Heart right ventricle (tissue), 16 donors: ENCODE measurements at regions not wholly inside any gene's neighbourhood (a gene's known extent, or its start where the extent isn't known, plus 50 kb on each side); places are given as distances from the start of the nearest gene placed in this dataset.
"Not testable (repeated sequence)": the region's sequence is repeated elsewhere in the genome, so short reads cannot be mapped to it uniquely, and the experiment has no call there.

Experiments used
- ATAC-seq, 8 donors: fragments of 200-7000 bp; cut with Tn5 transposase; one replicate each; pipeline ENCODE4 v1.9.1; 2020; ENCODE audit warnings: mild to moderate bottlenecking in 8 of 8, moderate library complexity in 8 of 8, moderate number of reproducible peaks in 1 of 8
- DNase-seq, 2 donors: peaks; one replicate each; pipeline ENCODE4 v3.0.0-alpha.2; 2020
- H3K27ac ChIP-seq, 10 donors: fragments of 200-600 bp; sonication (generic) in 2 of 10; one replicate each; pipeline versions ENCODE4 v1.5.0 to v1.8.0; 2020 to 2022; ENCODE audit warnings: mild to moderate bottlenecking in 3 of 10
- H3K27me3 ChIP-seq, 7 donors: fragments of 200-600 bp; one replicate each; pipeline ENCODE4 v1.8.0; 2021 to 2022; ENCODE audit warnings: mild to moderate bottlenecking in 2 of 7
- H3K36me3 ChIP-seq, 9 donors: fragments of 200-600 bp; sonication (generic) in 1 of 9; one replicate each; pipeline versions ENCODE4 v1.5.0 to v1.8.0; 2020 to 2022; ENCODE audit warnings: mild to moderate bottlenecking in 2 of 9
- H3K4me1 ChIP-seq, 9 donors: fragments of 200-600 bp; sonication (generic) in 1 of 9; one replicate each; pipeline versions ENCODE4 v1.5.0 to v1.8.0; 2020 to 2022; ENCODE audit warnings: mild to moderate bottlenecking in 4 of 9
- H3K4me3 ChIP-seq, 10 donors: fragments of 200-600 bp; sonication (generic) in 2 of 10; one replicate each; pipeline versions ENCODE4 v1.5.0 to v1.8.0; 2020 to 2022; ENCODE audit warnings: mild to moderate bottlenecking in 7 of 10, moderate library complexity in 2 of 10
- H3K9me3 ChIP-seq, 11 donors: fragments of 200-600 bp in 10 of 11; sonication (generic) in 2 of 11; one replicate each; pipeline versions ENCODE4 v1.5.0 to v1.8.0; 2013 to 2022; ENCODE audit warnings: mild to moderate bottlenecking in 2 of 11, control low read depth in 1 of 11, moderate library complexity in 1 of 11
- CTCF ChIP-seq, 9 donors: fragments of 200-600 bp; sonication (generic) in 2 of 9; IDR thresholded peaks; one replicate each; pipeline versions ENCODE4 v1.5.0 to v1.8.0; 2021 to 2022; ENCODE audit warnings: antibody characterized with exemption in 9 of 9, mild to moderate bottlenecking in 5 of 9, moderate library complexity in 1 of 9
- WGBS, 2 donors: extraction: QIAGEN DNeasy Blood & Tissue Kit; methylation state at CpG; one replicate each; pipeline ENCODE4 v1.1.7; 2013; ENCODE audit warnings: inconsistent platforms in 1 of 2; 5-methylcytosine and 5-hydroxymethylcytosine counted together
- intact Hi-C, 10 donors: fragments of 100-400 bp; cut with DNase I; formaldehyde crosslinking; loops; one replicate each; pipeline versions ENCODE4 v1.11.1 to v1.14.2; 2022
- donor health status: Arrhythmogenic right ventricular cardiomyopathy.
- donor health status: ischemic (EF 13 %, LVEDD 7.1; RV severe dilation, severe dysfunction).
- donor health status: healthy with polysubstance abuse.
- donor health status: DM: no; HTN: yes; CAD: no.
- donor health status: DM: no; HTN: no; CAD: no.
- donor health status: ischemic (EF 25% LVEDD 6.9; RV normal size, moderate dysfunction).
- donor health status: ischemic (EF 25% LVEDD 5.7; RV mildly dilated, moderate dysfunction).
- donor health status: healthy.
- donor health status: DM: yes; HTN: yes; CAD: no.
- donor health status: Ischemic cardiomyopathy.
- donor health status: ischemic (EF 35%, LVEDD 5.7; RV mildly dilated, moderate dysfunction).
- donor health status: nonischemic (EF 11% LVEDD 7.7; RV severe dilation, severe dysfunction).
- donor health status: DM: yes; HTN: yes; CAD: no.
- donor health status: PGD.
- donor health status: ischemic (EF 29% LVEDD 5.4; RV normal size, mild dysfunction).
- donor health status: nonischemic (EF 23%, LVEDD 6.1; RV moderate dilation, normal function).

GRCh38 chrX:19225909-19226308 lies 103.6 kb upstream of the ADGRG2 start:
- WGBS, 2 donors = 51 to 53% methylated on average over 7 of the region's 7 CpGs
- Histone ChIP-seq H3K4me1 (no peaks in the 10 kb centered on the region), H3K4me3 (no peak overlapping the region), H3K36me3 (no peaks in the 10 kb centered on the region), H3K27ac (no peak overlapping the region), H3K27me3 (peaks cover 0 to 19% (median 0%) of the 10 kb centered on the region in 7 donors), H3K9me3 (no peaks in the 10 kb centered on the region)
- intact Hi-C loops = no loop called here
- no peak for DNase-seq
- no peak for ATAC-seq
- peak in 2 of 9 donors; percentile 15 to 17 for TF ChIP-seq CTCF (IDR thresholded peaks at IDR 0.05)

- DNase-seq, intact Hi-C loops, H3K4me3 ChIP-seq, H3K4me1 ChIP-seq, H3K9me3 ChIP-seq, ATAC-seq, H3K27me3 ChIP-seq, H3K36me3 ChIP-seq, H3K27ac ChIP-seq: not testable (repeated sequence)
- WGBS, 2 donors = 95 to 98% methylated on average over 4 of the region's 4 CpGs
Measured at GRCh38 chrX:19229896-19230295, 107.6 kb upstream of the ADGRG2 start.

GRCh38 chrX:19237901-19238300 lies 105.8 kb upstream of the PDHA1 start:
- ATAC-seq (no peak), DNase-seq (no peak)
- Histone ChIP-seq H3K27ac (no peak overlapping the region), H3K9me3 (peaks cover 0 to 11% (median 0%) of the 10 kb centered on the region in 11 donors), H3K4me1 (no peaks in the 10 kb centered on the region), H3K27me3 (no peaks in the 10 kb centered on the region), H3K4me3 (no peak overlapping the region), H3K36me3 (no peaks in the 10 kb centered on the region)
- TF ChIP-seq CTCF (IDR thresholded peaks at IDR 0.05) = no peak
- intact Hi-C loops = no loop called here
- 54 to 59% methylated on average over 3 of the region's 3 CpGs for WGBS, 2 donors

- TF ChIP-seq CTCF (IDR thresholded peaks at IDR 0.05) = no peak
- no peak overlapping the region for H3K27ac ChIP-seq
- peaks cover 0 to 19% (median 0%) of the 10 kb centered on the region in 11 donors for H3K9me3 ChIP-seq
- no peaks in the 10 kb centered on the region for H3K36me3 ChIP-seq
- 87 to 88% methylated on average over 5 of the region's 5 CpGs for WGBS, 2 donors
- no peaks in the 10 kb centered on the region for H3K27me3 ChIP-seq
- no peaks in the 10 kb centered on the region for H3K4me1 ChIP-seq
- DNase-seq (no peak), ATAC-seq (no peak)
- intact Hi-C loops = no loop called here
- no peak overlapping the region for H3K4me3 ChIP-seq
Measured at GRCh38 chrX:19243431-19243830, 100.3 kb upstream of the PDHA1 start.

- H3K36me3 ChIP-seq, ATAC-seq, intact Hi-C loops, H3K27ac ChIP-seq, DNase-seq, H3K4me1 ChIP-seq, H3K4me3 ChIP-seq, H3K27me3 ChIP-seq: not testable (repeated sequence)
- WGBS, 2 donors = 77 to 88% methylated on average over 6 of the region's 6 CpGs
- H3K9me3 ChIP-seq = peaks cover 0 to 18% (median 0%) of the 10 kb centered on the region in 11 donors
Measured at GRCh38 chrX:19244921-19245320, 98.8 kb upstream of the PDHA1 start.
